HEK293T (cell line): ENCODE measurements at regions not wholly inside any gene's neighbourhood (a gene's known extent, or its start where the extent isn't known, plus 50 kb on each side); places are given as distances from the start of the nearest gene placed in this dataset.
"Not testable (repeated sequence)": the region's sequence is repeated elsewhere in the genome, so short reads cannot be mapped to it uniquely, and the experiment has no call there.

Experiments used
- CTCF ChIA-PET: fragments of 350-600 bp; formaldehyde crosslinking; extraction: SDS; loops from one replicate; lab custom pipeline; 2021; ENCODE audit warnings: antibody characterized with exemption, inconsistent platforms; lab: Yijun Ruan, JAX
- POLR2A ChIA-PET: fragments of 350-600 bp; formaldehyde crosslinking; extraction: SDS; loops from one replicate; lab custom pipeline; 2020; ENCODE audit warnings: antibody characterized with exemption, inconsistent platforms; lab: Yijun Ruan, JAX
- DNase-seq: peaks from one replicate; pipeline ENCODE4 v3.0.0; 2012; ENCODE audit warnings: mixed read lengths; ENCODE audit errors: extremely low spot score
- ARNT ChIP-seq: fragments of 450-650 bp; IDR thresholded peaks from 2 replicates; pipeline ENCODE4 v1.6.1; 2017; ENCODE audit warnings: mild to moderate bottlenecking
- BHLHE40 ChIP-seq: fragments of 450-650 bp; IDR thresholded peaks from 2 replicates; pipeline ENCODE4 v1.6.1; 2016; ENCODE audit warnings: mild to moderate bottlenecking, moderate library complexity, borderline replicate concordance
- CTBP1 ChIP-seq: fragments of 450-650 bp; IDR thresholded peaks from 2 replicates; pipeline ENCODE4 v1.6.1; 2016; ENCODE audit warnings: borderline replicate concordance
- ELF4 ChIP-seq: fragments of 450-650 bp; IDR thresholded peaks from 2 replicates; pipeline ENCODE4 v1.6.1; 2017; ENCODE audit warnings: antibody characterized with exemption
- FOXA1 ChIP-seq: fragments of 450-650 bp; IDR thresholded peaks from 2 replicates; pipeline ENCODE4 v1.6.1; 2016; ENCODE audit warnings: mild to moderate bottlenecking
- FOXK2 ChIP-seq: fragments of 450-650 bp; IDR thresholded peaks from 2 replicates; pipeline ENCODE4 v1.6.1; 2016; ENCODE audit warnings: mild to moderate bottlenecking
- FOXM1 ChIP-seq: fragments of 450-650 bp; IDR thresholded peaks from 2 replicates; pipeline ENCODE4 v1.6.1; 2017; ENCODE audit warnings: mild to moderate bottlenecking, borderline replicate concordance
- HDGF ChIP-seq: fragments of 450-650 bp; IDR thresholded peaks from 2 replicates; pipeline ENCODE4 v1.6.1; 2017; ENCODE audit warnings: antibody characterized with exemption, borderline replicate concordance
- L3MBTL2 ChIP-seq: fragments of 450-650 bp; conservative IDR thresholded peaks from 2 replicates; pipeline ENCODE4 v1.6.1; 2016; ENCODE audit warnings: mild to moderate bottlenecking
- LEF1 ChIP-seq: fragments of 450-650 bp; IDR thresholded peaks from 2 replicates; pipeline ENCODE4 v1.6.1; 2017; ENCODE audit warnings: mild to moderate bottlenecking, borderline replicate concordance
- NFRKB ChIP-seq: fragments of 450-650 bp; IDR thresholded peaks from 2 replicates; pipeline ENCODE4 v1.6.1; 2016; ENCODE audit warnings: mild to moderate bottlenecking, moderate library complexity
- PKNOX1 ChIP-seq: fragments of 450-650 bp; IDR thresholded peaks from 2 replicates; pipeline ENCODE4 v1.6.1; 2016
- SP1 ChIP-seq: fragments of 450-650 bp; IDR thresholded peaks from 2 replicates; pipeline ENCODE4 v1.6.1; 2017
- SUZ12 ChIP-seq: fragments of 450-650 bp; IDR thresholded peaks from 2 replicates; pipeline ENCODE4 v1.6.1; 2016; ENCODE audit warnings: mild to moderate bottlenecking
- TARDBP ChIP-seq: fragments of 450-650 bp; IDR thresholded peaks from 2 replicates; pipeline ENCODE4 v1.6.1; 2016
- ZNF384 ChIP-seq: fragments of 450-650 bp; IDR thresholded peaks from 2 replicates; pipeline ENCODE4 v1.6.1; 2016

- ChIA-PET POLR2A (no interaction called here), CTCF (interaction anchor here (0.6 kb wide), 1 partner anchor 184 kb away, joined by 3 read pairs; no protein-coding TSS in a partner anchor)
- no peak for TF ChIP-seq NFRKB
- no peak for TF ChIP-seq CTBP1
- no peak for TF ChIP-seq PKNOX1
- TF ChIP-seq BHLHE40, result no peak
- no peak for DNase-seq
Measured at GRCh38 chr1:56120021-56120420, 459.3 kb downstream of the PLPP3 start.

- DNase-seq, POLR2A ChIA-PET, CTCF ChIA-PET: not testable (repeated sequence)
Measured at GRCh38 chr1:56118676-56119075, 460.7 kb downstream of the PLPP3 start.

GRCh38 chr1:56115701-56116100 lies 463.7 kb downstream of the PLPP3 start:
- POLR2A ChIA-PET, result interaction anchor here (0.6 kb wide), 1 partner anchor 20 kb away, joined by 3 read pairs; no protein-coding TSS in a partner anchor
- no peak for DNase-seq
- TF ChIP-seq FOXK2, result no peak
- TF ChIP-seq ZNF384, result no peak
- TF ChIP-seq TARDBP, result no peak
- no peak for TF ChIP-seq ELF4
- TF ChIP-seq PKNOX1, result no peak
- TF ChIP-seq L3MBTL2, result no peak
- no peak for TF ChIP-seq ARNT
- TF ChIP-seq NFRKB, result no peak
- TF ChIP-seq FOXA1, result no peak
- no peak for TF ChIP-seq SUZ12
- TF ChIP-seq FOXM1, result no peak
- CTCF ChIA-PET, result no interaction called here

- CTCF ChIA-PET, result no interaction called here
- TF ChIP-seq FOXM1, result no peak
- TF ChIP-seq ARNT, result no peak
- no peak for TF ChIP-seq FOXK2
- TF ChIP-seq ZNF384, result no peak
- no peak for TF ChIP-seq ELF4
- no peak for TF ChIP-seq SP1
- no peak for TF ChIP-seq FOXA1
- no peak for TF ChIP-seq CTBP1
- no peak for TF ChIP-seq PKNOX1
- TF ChIP-seq TARDBP, result no peak
- TF ChIP-seq HDGF, result no peak
- TF ChIP-seq NFRKB, result no peak
- POLR2A ChIA-PET, result no interaction called here
Measured at GRCh38 chr1:56113679-56114078, 465.7 kb downstream of the PLPP3 start.

GRCh38 chr1:56107275-56107638 lies 472.1 kb downstream of the PLPP3 start:
- TF ChIP-seq HDGF (no peak), TARDBP (no peak), CTBP1 (no peak), SP1 (no peak), SUZ12 (no peak), FOXM1 (no peak), PKNOX1 (no peak), FOXA1 (no peak), LEF1 (no peak), ARNT (no peak), L3MBTL2 (no peak), NFRKB (no peak), ZNF384 (no peak), ELF4 (no peak), FOXK2 (no peak), BHLHE40 (no peak)
- CTCF ChIA-PET, result no interaction called here
- POLR2A ChIA-PET, result no interaction called here
- no peak for DNase-seq

More at GRCh38 chr1:56113679-56114078, 465.7 kb downstream of the PLPP3 start:
- no peak for DNase-seq

GRCh38 chr1:56106531-56107274 lies 472.7 kb downstream of the PLPP3 start:
- ChIA-PET CTCF (no interaction called here), POLR2A (no interaction called here)
- DNase-seq, result no peak
- TF ChIP-seq NFRKB (no peak), TARDBP (no peak), BHLHE40 (no peak), FOXA1 (no peak), ELF4 (no peak), ZNF384 (no peak), SUZ12 (no peak)
